Erythroblast (primary cell): ENCODE measurements at regions not wholly inside any gene's neighbourhood (a gene's known extent, or its start where the extent isn't known, plus 50 kb on each side); places are given as distances from the start of the nearest gene placed in this dataset.

Experiments
- DNase-seq, 2 experiments: peaks; one replicate each; lab custom pipeline; 2025; lab: John Stamatoyannopoulos, UW
- GATA1 ChIP-seq: IDR thresholded peaks from 2 replicates; pipeline ENCODE4 v1.6.1; 2011; ENCODE audit warnings: low read depth, mild to moderate bottlenecking, control low read depth, low read length, moderate library complexity
- POLR2A ChIP-seq: IDR thresholded peaks from 2 replicates; pipeline ENCODE4 v1.6.1; 2011; ENCODE audit warnings: mild to moderate bottlenecking, low read length

- TF ChIP-seq POLR2A = no peak
- TF ChIP-seq GATA1 = no peak
- DNase-seq = no peak
Observed at GRCh38 chr11:109597336-109597735, 175.3 kb downstream of the C11orf87 start.

- DNase-seq = no peak
Observed at GRCh38 chr11:109604481-109605400, 182.8 kb downstream of the C11orf87 start.

GRCh38 chr11:109606256-109606655 lies 184.3 kb downstream of the C11orf87 start:
- TF ChIP-seq POLR2A (no peak), GATA1 (no peak)
- no peak for DNase-seq

More at GRCh38 chr11:109604481-109605400, 182.8 kb downstream of the C11orf87 start:
- no peak for TF ChIP-seq GATA1
- TF ChIP-seq POLR2A = no peak

GRCh38 chr11:109609454-109610185 lies 187.6 kb downstream of the C11orf87 start:
- TF ChIP-seq POLR2A (no peak), GATA1 (no peak)
- DNase-seq = no peak

- TF ChIP-seq GATA1 = no peak
- TF ChIP-seq POLR2A = no peak
- no peak for DNase-seq
Observed at GRCh38 chr11:109612496-109612895, 190.5 kb downstream of the C11orf87 start.

GRCh38 chr11:109619498-109619897 lies 197.5 kb downstream of the C11orf87 start:
- DNase-seq = no peak
- TF ChIP-seq POLR2A (no peak), GATA1 (no peak)

GRCh38 chr11:109629734-109630133 lies 207.7 kb downstream of the C11orf87 start:
- TF ChIP-seq POLR2A (no peak), GATA1 (no peak)
- no peak for DNase-seq

- DNase-seq = peak; percentile 0 to 6
- TF ChIP-seq GATA1 = no peak
- no peak for TF ChIP-seq POLR2A
Observed at GRCh38 chr11:109641549-109641948, 219.6 kb downstream of the C11orf87 start.

- DNase-seq = no peak
Observed at GRCh38 chr11:109644152-109644551, 222.2 kb downstream of the C11orf87 start.

GRCh38 chr11:109648804-109649203 lies 226.8 kb downstream of the C11orf87 start:
- no peak for DNase-seq

More at GRCh38 chr11:109644152-109644551, 222.2 kb downstream of the C11orf87 start:
- TF ChIP-seq GATA1 = no peak

GRCh38 chr11:109654091-109654490 lies 232.1 kb downstream of the C11orf87 start:
- no peak for TF ChIP-seq GATA1
- TF ChIP-seq POLR2A = no peak

More at GRCh38 chr11:109648804-109649203, 226.8 kb downstream of the C11orf87 start:
- TF ChIP-seq GATA1 = no peak
- TF ChIP-seq POLR2A = no peak

GRCh38 chr11:109658190-109658589 lies 236.2 kb downstream of the C11orf87 start:
- DNase-seq = no peak
- TF ChIP-seq POLR2A (no peak), GATA1 (no peak)

More at GRCh38 chr11:109654091-109654490, 232.1 kb downstream of the C11orf87 start:
- DNase-seq = no peak

- DNase-seq = no peak
- TF ChIP-seq GATA1 (no peak), POLR2A (no peak)
Observed at GRCh38 chr11:109667719-109668118, 245.7 kb downstream of the C11orf87 start.
